H1 (cell line): ENCODE measurements at regions not wholly inside any gene's neighbourhood (a gene's known extent, or its start where the extent isn't known, plus 50 kb on each side); places are given as distances from the start of the nearest gene placed in this dataset.

ENCODE experiments used
- CTCF ChIA-PET: fragments of 300-600 bp; sonication (Branson Sonifier 250); formaldehyde crosslinking; loops from one replicate; lab custom pipeline; 2021; ENCODE audit not compliant: partially characterized antibody; lab: Charles Lee
- POLR2A ChIA-PET: fragments of 300-600 bp; sonication (Branson Sonifier 250); formaldehyde crosslinking; loops from one replicate; lab custom pipeline; 2021; ENCODE audit warnings: inconsistent platforms; ENCODE audit not compliant: partially characterized antibody; lab: Charles Lee
- DNase-seq, 2 experiments: peaks; one replicate each; pipeline versions ENCODE4 v3.0.0 to v3.0.0-alpha.2; 2010 to 2022; ENCODE audit warnings: low spot score in 2 of 2, low read depth in 1 of 2, mixed read lengths in 1 of 2
- FAIRE-seq: peaks from 2 replicates; lab custom pipeline; 2011; peaks lifted over from hg19 to GRCh38; lab: Jason Lieb, UNC
- H2AFZ ChIP-seq: 2 replicates; pipeline ENCODE4 v1.8.1; 2012; ENCODE audit warnings: low read length, inconsistent platforms
- H2AK5ac ChIP-seq: 2 replicates; pipeline ENCODE4 v1.6.1; 2013; ENCODE audit warnings: low read depth, low read length
- H2BK120ac ChIP-seq: replicated peaks from 2 replicates; pipeline ENCODE3; 2013; ENCODE audit warnings: low read depth, low read length, inconsistent platforms
- H2BK12ac ChIP-seq: 2 replicates; pipeline ENCODE4 v1.6.1; 2013; ENCODE audit warnings: low read depth, low read length
- H2BK15ac ChIP-seq: 2 replicates; pipeline ENCODE4 v1.6.1; 2013; ENCODE audit warnings: low read length
- H2BK20ac ChIP-seq: 2 replicates; pipeline ENCODE4 v1.6.1; 2013; ENCODE audit warnings: low read length
- H2BK5ac ChIP-seq: 2 replicates; pipeline ENCODE4 v1.6.1; 2013; ENCODE audit warnings: low read depth, low read length
- H3K14ac ChIP-seq: 2 replicates; pipeline ENCODE4 v1.6.1; 2013; ENCODE audit warnings: inconsistent platforms; ENCODE audit not compliant: insufficient read length
- H3K18ac ChIP-seq: 2 replicates; pipeline ENCODE4 v1.6.1; 2013; ENCODE audit warnings: low read length; ENCODE audit errors: extremely low read depth
- H3K23ac ChIP-seq: 2 replicates; pipeline ENCODE4 v1.6.1; 2013; ENCODE audit warnings: inconsistent platforms; ENCODE audit not compliant: insufficient read length
- H3K23me2 ChIP-seq: 2 replicates; pipeline ENCODE4 v1.6.1; 2013; ENCODE audit warnings: low read depth, low read length
- H3K27ac ChIP-seq: 2 replicates; pipeline ENCODE4 v1.6.1; 2011; ENCODE audit warnings: low read depth, low read length, inconsistent platforms
- H3K27me3 ChIP-seq, 4 experiments: replicated peaks in 1 of 4; 1 replicate in 1 of 4; 2 replicates in 3 of 4; pipeline versions ENCODE4 v1.6.1 to v1.8.1; 2011 to 2013; ENCODE audit warnings: low read length in 3 of 4, mild to moderate bottlenecking in 3 of 4, inconsistent platforms in 2 of 4, mixed read lengths in 2 of 4, moderate library complexity in 1 of 4; ENCODE audit not compliant: control insufficient read depth in 3 of 4, insufficient read depth in 3 of 4; ENCODE audit errors: extremely low read depth in 1 of 4
- H3K36me3 ChIP-seq, 4 experiments: 2 replicates each; pipeline versions ENCODE4 v1.6.1 to v1.8.1; 2011 to 2013; ENCODE audit warnings: mild to moderate bottlenecking in 4 of 4, low read length in 3 of 4, moderate library complexity in 2 of 4, control low read depth in 1 of 4, inconsistent platforms in 1 of 4; ENCODE audit not compliant: insufficient read depth in 4 of 4, control insufficient read depth in 2 of 4
- H3K4ac ChIP-seq: replicated peaks from 2 replicates; pipeline ENCODE3; 2013; ENCODE audit warnings: low read length, low read depth, mixed read lengths, inconsistent platforms; ENCODE audit not compliant: insufficient read length
- H3K4me1 ChIP-seq, 4 experiments: replicated peaks in 1 of 4; 1 replicate in 1 of 4; 2 replicates in 3 of 4; pipeline versions ENCODE4 v1.6.1 to v1.8.1; 2011 to 2013; ENCODE audit warnings: low read length in 3 of 4, inconsistent platforms in 2 of 4, mixed read lengths in 1 of 4; ENCODE audit not compliant: insufficient read depth in 4 of 4, control insufficient read depth in 3 of 4
- H3K4me2 ChIP-seq, 2 experiments: 2 replicates each; pipeline versions ENCODE4 v1.6.1 to v1.8.1; 2011 to 2013; ENCODE audit warnings: low read depth in 2 of 2, low read length in 2 of 2, control low read depth in 1 of 2, inconsistent platforms in 1 of 2, mild to moderate bottlenecking in 1 of 2; ENCODE audit not compliant: insufficient read depth in 1 of 2
- H3K4me3 ChIP-seq, 4 experiments: fragments of 200-600, 300-600 bp in 1 of 4; sonication (generic), shearing (Covaris generic), sonication (Bioruptor Twin) in 1 of 4; 2 replicates each; pipeline versions ENCODE4 v1.5.1 to v1.8.1; 2011 to 2016; ENCODE audit warnings: low read length in 4 of 4, low read depth in 3 of 4, control low read depth in 2 of 4, inconsistent platforms in 2 of 4, mild to moderate bottlenecking in 2 of 4, mixed read lengths in 1 of 4, moderate library complexity in 1 of 4; ENCODE audit not compliant: insufficient read depth in 2 of 4; ENCODE audit errors: extremely low read depth in 1 of 4
- H3K56ac ChIP-seq: replicated peaks from 2 replicates; pipeline ENCODE3; 2013; ENCODE audit warnings: low read depth, mild to moderate bottlenecking, mixed read lengths, low read length, inconsistent platforms; ENCODE audit not compliant: insufficient read length
- H3K79me1 ChIP-seq: 2 replicates; pipeline ENCODE4 v1.6.1; 2013; ENCODE audit warnings: low read depth, low read length, control low read depth
- H3K79me2 ChIP-seq, 2 experiments: 2 replicates each; pipeline versions ENCODE4 v1.6.1 to v1.8.1; 2012 to 2013; ENCODE audit warnings: low read length in 2 of 2, mild to moderate bottlenecking in 2 of 2, inconsistent platforms in 1 of 2; ENCODE audit not compliant: insufficient read depth in 2 of 2, control insufficient read depth in 1 of 2
- H3K9ac ChIP-seq, 4 experiments: replicated peaks in 1 of 4; 1 replicate in 1 of 4; 2 replicates in 3 of 4; pipeline versions ENCODE4 v1.6.1 to v1.8.1; 2011 to 2013; ENCODE audit warnings: low read depth in 3 of 4, low read length in 3 of 4, control low read depth in 2 of 4, mild to moderate bottlenecking in 2 of 4, moderate library complexity in 2 of 4, inconsistent platforms in 1 of 4; ENCODE audit errors: extremely low read depth in 1 of 4
- H3K9me3 ChIP-seq, 2 experiments: 2 replicates each; pipeline versions ENCODE4 v1.6.1 to v1.8.1; 2012 to 2013; ENCODE audit warnings: mild to moderate bottlenecking in 2 of 2, moderate library complexity in 2 of 2, control low read depth in 1 of 2, inconsistent platforms in 1 of 2, low read depth in 1 of 2, low read length in 1 of 2, mixed read lengths in 1 of 2; ENCODE audit not compliant: insufficient read depth in 2 of 2
- H4K20me1 ChIP-seq, 2 experiments: replicated peaks in 1 of 2; 2 replicates each; pipeline versions ENCODE3 to v1.8.1; 2011 to 2013; ENCODE audit warnings: inconsistent platforms in 2 of 2, low read length in 2 of 2, mild to moderate bottlenecking in 1 of 2; ENCODE audit not compliant: insufficient read depth in 2 of 2, control insufficient read depth in 1 of 2
- H4K5ac ChIP-seq: 2 replicates; pipeline ENCODE4 v1.6.1; 2013; ENCODE audit warnings: low read length, low read depth, mixed read lengths, inconsistent platforms; ENCODE audit not compliant: insufficient read length
- H4K8ac ChIP-seq: 2 replicates; pipeline ENCODE4 v1.8.0; 2013; ENCODE audit warnings: mild to moderate bottlenecking, moderate library complexity, low read length, inconsistent platforms; ENCODE audit not compliant: insufficient read depth; ENCODE audit errors: extremely low read depth
- H4K91ac ChIP-seq: replicated peaks from 2 replicates; pipeline ENCODE3; 2013; ENCODE audit warnings: low read length, mixed read lengths, inconsistent platforms; ENCODE audit not compliant: insufficient read length
- EGR1 ChIP-seq: IDR thresholded peaks from 2 replicates; pipeline ENCODE4 v1.6.1; 2011; ENCODE audit warnings: low read depth, low read length, borderline replicate concordance
- WGBS, 2 experiments: shearing (Covaris generic) in 1 of 2; methylation state at CpG; one replicate each; pipeline versions ENCODE4 v1.1.6 to v1.1.7; 2013 to 2015; ENCODE audit warnings: low lambda C conversion rate in 2 of 2, mixed read lengths in 2 of 2, inconsistent platforms in 1 of 2, low coverage in 1 of 2, missing lambda C conversion rate in 1 of 2; ENCODE audit not compliant: insufficient replicate concordance in 2 of 2, insufficient coverage in 1 of 2, insufficient read length in 1 of 2; ENCODE audit errors: extremely low coverage in 1 of 2, missing lambda C conversion rate in 1 of 2; 5-methylcytosine and 5-hydroxymethylcytosine counted together

GRCh38 chr1:208333676-208334075, 89.5 kb upstream of the PLXNA2 start:
- no peak overlapping the region for H3K14ac ChIP-seq
- H3K23me2 ChIP-seq, result no peaks in the 10 kb centered on the region
- no peaks in the 10 kb centered on the region for H3K36me3 ChIP-seq
- H4K5ac ChIP-seq, result no peak overlapping the region
- no peak overlapping the region for H2AFZ ChIP-seq
- no peak overlapping the region for H3K23ac ChIP-seq
- no peak overlapping the region for H3K18ac ChIP-seq
- no peak overlapping the region for H3K9ac ChIP-seq
- DNase-seq (no peak), FAIRE-seq (no peak)
- no peak overlapping the region for H4K8ac ChIP-seq
- H3K4me1 ChIP-seq, result peaks cover 0 to 5% (median 0%) of the 10 kb centered on the region in 4 experiments; a peak in 1 of 7 replicates
- WGBS, 2 experiments, result 97% methylated on average over 2 of the region's 2 CpGs; no CpG with 5 or more reads in 1 of the 2 experiments
- no peak overlapping the region for H3K56ac ChIP-seq
- H4K91ac ChIP-seq, result no peak overlapping the region
- H4K20me1 ChIP-seq, result no peaks in the 10 kb centered on the region
- CTCF ChIA-PET, result interaction anchor here (1.4 kb wide), 1 partner anchor 88 kb away, joined by 4 read pairs; no protein-coding TSS in a partner anchor
- peaks cover 0 to 5% (median 1%) of the 10 kb centered on the region in 4 experiments; a peak in 3 of 7 replicates for H3K27me3 ChIP-seq
- no peak overlapping the region for H2BK5ac ChIP-seq
- H2BK12ac ChIP-seq, result no peak overlapping the region
- H3K4me3 ChIP-seq, result no peak overlapping the region
- H3K9me3 ChIP-seq, result no peaks in the 10 kb centered on the region
- H3K79me2 ChIP-seq, result no peaks in the 10 kb centered on the region
- H3K27ac ChIP-seq, result no peak overlapping the region
- H3K4ac ChIP-seq, result no peak overlapping the region
- POLR2A ChIA-PET, result no interaction called here
- TF ChIP-seq EGR1, result no peak
- TF ChIP-seq, all 59 proteins: peak for 0
- Histone ChIP-seq H3K79me1 (no peaks in the 10 kb centered on the region), H2BK20ac (no peak overlapping the region), H2BK15ac (no peak overlapping the region), H2BK120ac (no peak overlapping the region), H2AK5ac (no peak overlapping the region), H3K4me2 (no peak overlapping the region)
